ENCODE measurements at regions not wholly inside any gene's neighbourhood (a gene's known extent, or its start where the extent isn't known, plus 50 kb on each side); places are given as distances from the start of the nearest gene placed in this dataset.
"Not testable (repeated sequence)": the region's sequence is repeated elsewhere in the genome, so short reads cannot be mapped to it uniquely, and the experiment has no call there.

DNA sequence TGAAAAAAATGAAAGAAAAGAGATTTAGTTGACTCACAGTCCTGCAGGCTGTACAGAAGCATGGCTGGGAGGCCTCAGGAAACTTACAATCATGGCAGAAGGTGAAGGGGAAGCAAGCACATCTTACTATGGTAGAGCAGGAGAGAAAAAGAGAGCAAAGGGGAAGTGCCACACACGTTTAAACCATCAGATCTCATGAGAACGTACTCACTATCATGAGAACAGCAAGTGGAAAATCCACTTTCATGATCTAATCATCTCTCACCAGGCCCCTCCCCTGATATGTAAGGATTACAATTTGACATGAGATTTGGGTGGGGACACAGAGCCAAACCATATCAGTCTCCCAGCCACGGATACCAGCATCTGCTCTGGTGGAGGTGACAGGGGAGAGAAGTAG is 50.8 kb upstream of the CPOX start:
- H3K27me3 Mint-ChIP-seq: peaks cover 33% of the 10 kb centered on the region
- H3K4me3 Mint-ChIP-seq: no peak overlapping the region
- DNase-seq (no peak), ATAC-seq (no peak)
- H3K27ac Mint-ChIP-seq: no peak overlapping the region
- H3K9me3 Mint-ChIP-seq: peaks cover 2 to 3% of the 10 kb centered on the region in 2 donors
- no peaks in the 10 kb centered on the region for H3K4me1 Mint-ChIP-seq

DNA sequence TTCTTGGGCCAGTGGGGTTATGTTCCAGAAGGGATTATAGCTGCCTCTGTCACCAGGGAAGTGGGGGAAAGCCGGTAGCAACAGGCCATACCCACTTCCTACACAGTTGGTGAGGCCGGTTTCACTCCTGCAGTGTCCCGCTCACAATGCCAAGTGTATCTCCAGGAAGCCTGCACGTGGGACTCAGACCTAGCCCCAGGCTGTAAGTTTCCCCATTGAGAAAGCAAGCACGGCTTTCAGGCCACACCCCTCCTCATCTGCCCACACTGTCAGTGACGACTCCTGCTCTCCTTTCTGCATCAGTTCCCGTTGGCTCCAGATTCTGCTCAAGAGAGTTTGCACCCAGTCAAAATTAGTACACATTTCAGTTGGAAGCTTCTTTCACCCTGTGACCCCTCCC is 51.6 kb upstream of the CPOX start:
- H3K4me1 Mint-ChIP-seq: no peaks in the 10 kb centered on the region
- H3K9me3 Mint-ChIP-seq: no peaks in the 10 kb centered on the region
- H3K27ac Mint-ChIP-seq: peak overlapping the region in 1 of 2 donors; percentile 4
- no peak for DNase-seq
- ATAC-seq: no peak
- H3K27me3 Mint-ChIP-seq: peaks cover 30% of the 10 kb centered on the region
- no peak overlapping the region for H3K4me3 Mint-ChIP-seq

DNA sequence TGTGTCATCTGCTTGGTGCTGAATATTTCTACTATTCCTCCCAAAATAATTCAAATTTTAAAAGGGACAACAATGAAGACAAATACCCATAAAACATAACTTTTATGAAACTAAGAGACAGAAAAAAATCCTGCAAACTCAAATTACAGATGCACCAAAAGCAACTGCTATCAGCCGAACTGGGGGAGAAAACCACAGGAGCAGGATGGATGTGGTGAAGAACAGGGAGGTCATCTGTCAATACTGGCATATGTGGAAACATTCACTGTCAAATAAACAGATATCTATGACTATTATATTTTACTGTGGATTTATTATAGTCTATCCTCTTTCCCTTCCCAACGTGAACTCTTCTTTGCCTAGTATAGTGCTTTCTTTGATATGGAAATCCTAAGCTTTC is 53.3 kb upstream of the CPOX start:
- Mint-ChIP-seq H3K27me3 (peaks cover 25% of the 10 kb centered on the region), H3K27ac (no peak overlapping the region), H3K9me3 (no peaks in the 10 kb centered on the region), H3K4me3 (no peak overlapping the region), H3K4me1 (peaks cover 6% of the 10 kb centered on the region)
- DNase-seq (no peak), ATAC-seq (no peak)

DNA sequence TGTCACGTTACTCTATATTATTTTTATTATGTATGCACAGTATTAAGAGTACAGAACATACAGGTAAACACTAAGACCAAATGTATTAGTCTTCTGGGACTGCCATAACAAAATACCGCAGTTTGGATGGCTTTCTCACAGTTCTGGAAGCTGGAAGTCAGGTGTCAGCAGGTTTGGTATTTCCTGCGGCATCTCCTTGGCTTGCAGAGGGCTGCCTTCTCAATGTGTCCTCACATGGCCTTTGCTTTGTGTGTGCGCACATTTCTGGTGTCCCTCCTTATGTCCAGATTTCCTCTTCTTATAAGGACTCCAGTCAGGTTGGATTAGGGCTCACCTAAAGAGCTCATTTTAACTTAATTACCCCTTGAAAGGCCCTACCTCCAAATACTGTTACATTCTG is 53.8 kb upstream of the CPOX start:
- DNase-seq (no peak), ATAC-seq (no peak)
- Mint-ChIP-seq H3K4me3 (no peak overlapping the region), H3K27me3 (peaks cover 23% of the 10 kb centered on the region), H3K27ac (no peak overlapping the region), H3K4me1 (peaks cover 7% of the 10 kb centered on the region), H3K9me3 (no peaks in the 10 kb centered on the region)

DNA sequence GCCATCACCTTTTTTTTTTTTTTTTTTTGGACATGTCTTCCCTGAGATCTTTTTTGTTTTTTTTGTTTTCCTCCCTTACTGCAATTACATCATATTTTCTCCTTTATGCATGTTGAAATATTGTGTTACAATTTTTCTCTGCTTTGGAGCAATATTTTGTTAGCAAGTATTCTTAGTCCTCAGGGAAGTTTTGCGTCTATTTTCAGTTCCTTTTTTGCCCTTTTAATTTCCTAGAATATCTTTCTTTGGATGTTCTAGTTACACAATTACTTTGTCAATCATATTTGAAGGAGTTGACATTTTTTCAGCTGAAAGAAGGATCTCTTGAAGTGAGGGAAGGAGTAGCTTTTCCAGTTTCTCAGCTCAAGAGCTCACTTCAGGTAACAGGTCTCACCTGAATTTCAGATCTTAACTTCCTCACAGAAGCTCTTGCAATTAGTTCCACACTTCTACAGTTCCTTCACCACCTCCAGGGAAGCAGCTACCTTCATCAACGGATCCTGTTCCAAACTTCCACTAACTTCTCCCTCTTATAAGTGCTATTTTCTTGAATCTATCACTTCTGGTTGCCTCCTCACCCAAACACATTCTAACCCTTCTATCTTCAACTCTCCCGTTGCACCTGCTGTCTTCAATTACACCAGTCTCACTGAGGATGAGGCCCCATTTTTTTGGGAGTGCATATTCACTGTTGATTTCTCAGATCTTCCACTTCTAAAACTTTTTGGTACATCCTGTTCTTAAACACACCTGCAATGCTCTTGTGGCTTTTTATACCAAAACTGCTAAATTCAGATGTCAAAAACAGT is 57.8 kb upstream of the CPOX start:
- no peak overlapping the region for H3K27ac Mint-ChIP-seq

DNA sequence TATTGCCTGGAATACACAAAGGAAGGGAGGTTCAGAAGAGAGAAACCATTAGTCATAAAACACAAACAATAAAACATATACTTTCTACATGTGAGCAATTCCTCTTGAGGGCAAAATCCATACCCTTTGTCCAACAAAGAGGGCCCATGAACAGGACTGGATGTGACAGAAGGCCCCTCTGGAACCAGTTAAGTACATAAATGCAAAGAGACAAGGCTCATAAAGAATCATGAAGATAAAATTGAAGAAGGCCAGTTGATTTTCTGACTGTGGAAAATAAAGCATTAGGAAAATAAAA is 58.3 kb upstream of the CPOX start:
- Mint-ChIP-seq H3K27ac (no peak overlapping the region), H3K4me1 (peaks cover 7% of the 10 kb centered on the region), H3K9me3 (no peaks in the 10 kb centered on the region), H3K27me3 (no peaks in the 10 kb centered on the region), H3K4me3 (no peak overlapping the region)
- no peak for ATAC-seq
- DNase-seq: no peak

More for the DNA sequence above, 57.8 kb upstream of the CPOX start:
- no peak for ATAC-seq
- H3K4me3 Mint-ChIP-seq: no peak overlapping the region
- H3K27me3 Mint-ChIP-seq: no peaks in the 10 kb centered on the region
- no peak for DNase-seq
- H3K9me3 Mint-ChIP-seq: no peaks in the 10 kb centered on the region
- peaks cover 7% of the 10 kb centered on the region for H3K4me1 Mint-ChIP-seq

DNA sequence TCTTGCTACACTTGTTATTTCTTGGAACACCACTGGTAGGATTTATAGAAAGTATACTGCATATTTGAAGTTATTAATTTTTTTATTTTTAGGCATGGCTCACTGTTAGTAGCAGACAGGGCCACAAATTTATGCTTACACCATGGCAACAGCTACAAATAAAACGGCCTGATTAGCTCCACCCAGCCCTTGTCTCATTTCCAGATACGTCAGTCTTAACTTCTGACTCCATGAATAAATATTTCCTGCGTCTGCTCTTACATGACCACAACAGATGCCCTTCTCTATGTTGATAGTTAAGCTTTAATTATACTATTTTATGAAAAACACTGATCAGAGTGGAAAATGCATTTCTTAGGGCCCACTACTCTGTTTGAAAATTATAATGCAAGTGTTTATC is 62.3 kb upstream of the CPOX start:
- H3K4me3 Mint-ChIP-seq: no peak overlapping the region
- H3K27me3 Mint-ChIP-seq: peaks cover 22% of the 10 kb centered on the region
- H3K4me1 Mint-ChIP-seq: peaks cover 14% of the 10 kb centered on the region
- no peak overlapping the region for H3K27ac Mint-ChIP-seq
- H3K9me3 Mint-ChIP-seq: no peaks in the 10 kb centered on the region
- ATAC-seq: no peak
- no peak for DNase-seq

DNA sequence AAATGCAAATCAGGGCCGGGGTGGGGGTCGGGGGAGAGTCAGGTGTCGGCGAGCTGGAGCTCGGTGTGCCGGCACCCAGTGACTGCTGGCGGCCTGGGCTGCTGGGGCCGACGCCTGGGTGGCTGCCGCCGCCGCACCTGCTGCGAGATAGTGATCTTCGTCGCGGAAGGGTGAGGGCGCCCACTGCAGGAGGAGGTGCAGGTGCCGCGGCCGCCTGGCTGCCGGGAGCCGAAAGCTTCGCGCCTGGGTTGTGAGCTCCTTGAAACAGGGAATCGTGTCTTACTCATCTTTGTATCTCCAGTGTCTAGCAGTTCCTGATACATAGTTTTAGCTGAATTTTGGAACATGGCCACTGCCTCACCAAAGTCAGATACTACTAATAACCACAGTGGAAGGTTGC is 64.0 kb upstream of the CPOX start:
- Mint-ChIP-seq H3K4me3 (no peak overlapping the region), H3K27me3 (peaks cover 22% of the 10 kb centered on the region), H3K4me1 (peaks cover 7% of the 10 kb centered on the region), H3K9me3 (no peaks in the 10 kb centered on the region), H3K27ac (no peak overlapping the region)
- DNase-seq (peak; percentile 28 to 30), ATAC-seq (peak; percentile 77)

DNA sequence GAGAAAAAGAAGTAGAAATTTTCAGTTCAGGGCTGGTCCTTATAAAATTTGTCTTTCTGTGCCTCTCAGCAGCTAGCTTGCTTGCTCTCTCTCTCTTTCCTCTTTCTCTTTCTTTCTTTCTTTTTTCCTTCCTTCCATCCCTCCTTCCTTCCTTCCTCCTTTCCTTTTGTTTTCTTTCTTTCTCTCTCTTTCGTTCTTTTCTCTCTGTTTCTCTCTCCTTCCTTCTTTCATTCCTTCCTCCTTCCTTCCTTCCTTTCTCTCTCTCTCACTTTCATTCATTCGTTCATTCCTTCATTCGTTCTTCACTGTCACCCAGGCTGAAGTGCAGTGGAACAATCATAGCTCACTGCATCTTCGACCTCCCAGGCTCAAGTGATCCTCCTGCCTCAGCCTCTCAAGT is 69.3 kb upstream of the CPOX start:
- peaks cover 17% of the 10 kb centered on the region for H3K27me3 Mint-ChIP-seq

DNA sequence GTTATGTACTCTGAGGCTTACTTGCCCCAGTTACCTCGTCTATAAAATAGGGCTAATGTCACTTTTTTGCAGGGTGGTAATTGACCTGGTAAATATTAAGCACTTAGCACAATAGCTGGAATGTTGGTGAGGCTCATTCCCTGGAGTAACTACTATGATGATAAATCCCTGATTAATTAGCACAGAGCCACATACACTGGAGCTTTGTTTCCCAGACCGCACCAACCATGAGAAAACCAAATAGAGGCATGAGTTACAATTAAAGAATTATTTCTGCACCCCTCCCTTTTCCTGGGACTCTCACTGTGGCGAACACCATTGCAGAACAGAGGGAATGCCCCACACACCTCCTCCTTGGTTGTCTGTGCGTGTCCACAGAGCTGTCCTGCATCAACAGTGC is 76.6 kb upstream of the CPOX start:
- Mint-ChIP-seq H3K4me1 (no peaks in the 10 kb centered on the region), H3K27ac (no peak overlapping the region), H3K9me3 (no peaks in the 10 kb centered on the region), H3K4me3 (no peak overlapping the region), H3K27me3 (no peaks in the 10 kb centered on the region)
- DNase-seq: no peak
- no peak for ATAC-seq

More for the DNA sequence above, 69.3 kb upstream of the CPOX start:
- Mint-ChIP-seq H3K4me1 (peaks cover 2% of the 10 kb centered on the region), H3K27ac (no peak overlapping the region), H3K4me3 (no peak overlapping the region), H3K9me3 (no peaks in the 10 kb centered on the region)
- no peak for DNase-seq
- ATAC-seq: no peak

DNA sequence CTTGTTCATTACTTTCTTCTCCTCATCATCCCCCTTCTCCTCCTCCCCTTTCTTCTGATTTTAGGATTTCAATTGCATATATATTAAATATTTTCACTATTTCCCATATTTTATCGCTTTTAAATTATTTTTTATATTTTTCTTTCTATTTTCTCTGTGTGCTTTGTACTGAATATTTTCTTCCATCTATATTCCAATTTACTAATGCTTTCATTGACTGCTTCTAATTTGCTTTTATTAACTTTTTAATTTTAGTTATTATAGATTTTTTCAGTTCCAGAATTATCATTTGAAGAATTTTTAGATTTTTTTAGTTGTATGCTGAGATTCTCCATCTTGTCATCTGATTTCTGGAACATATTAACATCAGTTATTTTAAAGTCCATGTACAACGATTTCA is 83.2 kb upstream of the ST3GAL6 start:
- no peak for DNase-seq
- no peaks in the 10 kb centered on the region for H3K4me1 Mint-ChIP-seq
- H3K9me3 Mint-ChIP-seq: no peaks in the 10 kb centered on the region
- H3K27me3 Mint-ChIP-seq: no peaks in the 10 kb centered on the region
- no peak for ATAC-seq
- H3K4me3 Mint-ChIP-seq: no peak overlapping the region
- H3K27ac Mint-ChIP-seq: no peak overlapping the region

DNA sequence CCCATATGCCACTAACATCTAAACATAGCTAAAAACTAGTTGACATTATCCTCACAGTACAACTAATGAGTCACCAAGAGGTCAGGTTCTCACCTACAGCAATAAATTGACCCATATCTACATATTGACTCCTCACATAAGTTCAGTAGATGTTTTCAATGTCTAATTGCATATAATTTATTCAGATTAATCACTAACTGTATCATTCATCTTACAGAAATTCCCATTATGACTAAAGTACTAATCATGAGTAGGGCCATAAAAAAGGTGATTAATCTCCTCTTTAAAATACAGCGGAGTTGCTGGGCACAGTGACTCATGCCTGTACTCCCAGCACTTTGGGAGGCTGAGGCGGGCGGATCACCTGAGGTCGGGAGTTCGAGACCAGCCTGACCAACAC is 82.4 kb upstream of the ST3GAL6 start:
- Mint-ChIP-seq H3K27me3 (no peaks in the 10 kb centered on the region), H3K9me3 (no peaks in the 10 kb centered on the region), H3K27ac (no peak overlapping the region), H3K4me3 (no peak overlapping the region), H3K4me1 (no peaks in the 10 kb centered on the region)
- DNase-seq: no peak
- no peak for ATAC-seq

DNA sequence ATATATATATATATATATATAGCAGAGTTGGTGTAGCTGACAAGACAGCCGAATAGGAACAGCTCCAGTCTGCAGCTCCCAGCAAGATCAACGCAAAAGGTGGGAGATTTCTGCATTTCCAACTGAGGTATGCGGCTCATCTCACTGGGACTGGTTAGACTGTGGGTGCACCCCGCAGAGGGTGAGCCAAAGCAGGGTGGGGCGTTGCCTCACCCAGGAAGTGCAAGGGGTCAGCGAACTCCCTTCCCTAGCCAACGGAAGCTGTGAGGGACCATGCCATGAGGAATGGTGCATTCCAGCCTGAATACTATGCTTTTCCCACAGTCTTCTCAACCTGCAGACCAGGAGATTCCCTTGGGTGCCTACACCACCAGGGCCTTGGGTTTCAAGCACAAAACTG is 81.7 kb upstream of the ST3GAL6 start:
- ATAC-seq (no peak), DNase-seq (no peak)
- Mint-ChIP-seq H3K4me3 (no peak overlapping the region), H3K9me3 (peaks cover under 1 to 1% of the 10 kb centered on the region in 2 donors), H3K27ac (no peak overlapping the region), H3K27me3 (no peaks in the 10 kb centered on the region), H3K4me1 (no peaks in the 10 kb centered on the region)

DNA sequence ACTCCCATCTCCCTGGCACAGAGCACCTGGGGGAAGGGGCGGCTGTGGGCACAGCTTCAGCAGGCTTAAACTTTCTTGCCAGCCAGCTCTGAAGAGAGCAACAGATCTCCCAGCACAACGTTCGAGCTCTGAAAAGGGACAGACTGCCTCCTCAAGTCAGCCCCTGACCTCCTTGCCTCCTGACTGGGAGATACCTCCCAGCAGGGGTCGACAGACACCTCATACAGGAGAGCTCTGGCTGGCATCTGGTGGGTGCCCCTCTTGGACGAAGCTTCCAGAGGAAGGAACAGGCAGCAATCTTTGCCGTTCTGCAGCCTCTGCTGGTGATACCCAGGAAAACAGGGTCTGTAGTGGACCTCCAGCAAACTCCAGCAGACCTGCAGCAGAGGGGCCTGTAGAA is 80.7 kb upstream of the ST3GAL6 start:
- H3K27me3 Mint-ChIP-seq, DNase-seq, ATAC-seq, H3K4me3 Mint-ChIP-seq, H3K27ac Mint-ChIP-seq, H3K4me1 Mint-ChIP-seq: not testable (repeated sequence)
- peaks cover 6 to 10% of the 10 kb centered on the region in 2 donors for H3K9me3 Mint-ChIP-seq

DNA sequence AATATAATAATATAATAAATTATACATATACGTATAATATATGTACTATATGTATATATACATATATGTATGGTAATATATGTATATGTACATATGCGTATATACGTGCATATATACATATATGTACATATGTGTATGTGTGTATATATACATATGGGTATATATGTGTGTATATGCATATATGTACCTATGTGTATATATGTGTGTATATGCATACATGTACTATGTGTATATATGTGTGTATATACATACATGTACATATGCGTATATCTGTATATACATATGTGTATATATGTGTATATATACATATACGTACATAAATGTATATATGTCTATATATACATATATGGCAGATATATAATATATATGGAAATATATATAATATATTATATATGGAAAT is 74.8 kb upstream of the ST3GAL6 start:
- Mint-ChIP-seq H3K27ac (no peak overlapping the region), H3K9me3 (peaks cover 6 to 13% of the 10 kb centered on the region in 2 donors), H3K4me1 (no peaks in the 10 kb centered on the region), H3K4me3 (no peak overlapping the region), H3K27me3 (no peaks in the 10 kb centered on the region)
- ATAC-seq: no peak
- DNase-seq: no peak

DNA sequence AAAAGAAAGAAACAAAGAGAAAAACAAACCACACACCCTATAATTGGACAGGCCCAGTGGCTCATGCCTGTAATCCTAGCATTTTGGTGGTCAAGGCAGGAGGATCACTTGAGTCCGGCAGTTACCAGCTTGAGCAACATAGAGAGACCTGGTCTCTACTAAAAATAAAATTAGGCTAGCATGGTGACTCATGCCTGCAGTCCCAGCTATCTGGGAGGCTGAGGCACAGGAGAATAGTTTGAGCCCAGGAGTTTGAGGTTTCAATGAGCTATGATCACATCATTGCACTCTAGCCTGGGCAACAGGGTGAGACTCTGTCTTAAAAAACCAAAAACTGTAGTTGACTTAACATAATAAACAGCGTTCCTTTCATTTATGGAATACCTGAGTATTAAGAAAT is 72.3 kb upstream of the ST3GAL6 start:
- no peak overlapping the region for H3K27ac Mint-ChIP-seq
- no peak overlapping the region for H3K4me3 Mint-ChIP-seq
- H3K4me1 Mint-ChIP-seq: no peaks in the 10 kb centered on the region
- DNase-seq (no peak), ATAC-seq (no peak)
- H3K27me3 Mint-ChIP-seq: no peaks in the 10 kb centered on the region
- peaks cover 6 to 13% of the 10 kb centered on the region in 2 donors for H3K9me3 Mint-ChIP-seq

DNA sequence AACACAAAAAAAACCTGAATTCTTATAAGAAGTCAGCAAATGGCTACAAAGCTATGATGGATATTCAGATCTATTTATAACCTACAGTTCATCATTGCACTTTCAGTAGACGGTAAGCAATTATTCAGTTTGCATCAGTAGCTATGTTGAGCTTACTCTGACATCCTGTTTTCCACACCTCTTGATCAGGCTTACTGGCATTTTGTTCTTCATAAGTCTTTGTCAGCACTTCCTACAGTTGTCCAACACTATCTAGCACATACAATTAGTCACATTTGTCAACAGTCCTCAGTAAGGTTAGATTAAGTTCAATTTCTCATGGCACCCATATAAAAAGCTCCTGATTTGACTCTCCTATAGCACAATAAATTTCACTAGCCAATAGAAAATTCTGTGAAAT is 71.2 kb upstream of the ST3GAL6 start:
- no peak for DNase-seq
- H3K4me1 Mint-ChIP-seq: no peaks in the 10 kb centered on the region
- H3K27me3 Mint-ChIP-seq: no peaks in the 10 kb centered on the region
- peaks cover 1 to 8% of the 10 kb centered on the region in 2 donors for H3K9me3 Mint-ChIP-seq
- no peak overlapping the region for H3K27ac Mint-ChIP-seq
- H3K4me3 Mint-ChIP-seq: no peak overlapping the region
- ATAC-seq: no peak

Data from stimulated activated naive CD8-positive, alpha-beta T cell treated with anti-CD3 and anti-CD28 coated beads, Interleukin-15, amount 100 ng/mL, for 72 hours (primary cell).